ENCODE measurements at regions not wholly inside any gene's neighbourhood (a gene's known extent, or its start where the extent isn't known, plus 50 kb on each side); places are given as distances from the start of the nearest gene placed in this dataset.

GRCh38 chr9:28365728-28366127, 792.4 kb upstream of the C9orf72 start:
- Mint-ChIP-seq H3K4me1 (no peaks in the 10 kb centered on the region), H3K9me3 (no peaks in the 10 kb centered on the region), H3K36me3 (ENCODE audit: low read depth) (no peaks in the 10 kb centered on the region), H3K27me3 (no peaks in the 10 kb centered on the region), H3K27ac (no peak overlapping the region), H3K4me3 (no peak overlapping the region)
- no peak for DNase-seq
- intact Hi-C loops (cut with micrococcal nuclease), result no loop called here

GRCh38 chr9:28378231-28378630, 805.0 kb upstream of the C9orf72 start:
- no peak for DNase-seq
- Mint-ChIP-seq H3K36me3 (ENCODE audit: low read depth) (no peaks in the 10 kb centered on the region), H3K9me3 (no peaks in the 10 kb centered on the region), H3K4me1 (no peaks in the 10 kb centered on the region), H3K27ac (no peak overlapping the region), H3K27me3 (no peaks in the 10 kb centered on the region), H3K4me3 (no peak overlapping the region)
- intact Hi-C loops (cut with micrococcal nuclease), result no loop called here

GRCh38 chr9:28379082-28379481, 805.8 kb upstream of the C9orf72 start:
- Mint-ChIP-seq H3K36me3 (ENCODE audit: low read depth) (no peaks in the 10 kb centered on the region), H3K4me3 (no peak overlapping the region), H3K9me3 (no peaks in the 10 kb centered on the region), H3K27me3 (no peaks in the 10 kb centered on the region), H3K27ac (no peak overlapping the region), H3K4me1 (no peaks in the 10 kb centered on the region)
- intact Hi-C loops (cut with micrococcal nuclease), result no loop called here
- DNase-seq, result no peak

GRCh38 chr9:28389411-28389810, 816.1 kb upstream of the C9orf72 start:
- H3K9me3 Mint-ChIP-seq, result peaks cover 4% of the 10 kb centered on the region
- no peaks in the 10 kb centered on the region for H3K4me1 Mint-ChIP-seq
- no peaks in the 10 kb centered on the region for H3K27me3 Mint-ChIP-seq
- no peaks in the 10 kb centered on the region for H3K36me3 Mint-ChIP-seq (ENCODE audit: low read depth)
- intact Hi-C loops (cut with micrococcal nuclease), result no loop called here
- no peak for DNase-seq
- no peak overlapping the region for H3K27ac Mint-ChIP-seq
- H3K4me3 Mint-ChIP-seq, result no peak overlapping the region

- intact Hi-C loops (cut with micrococcal nuclease), result no loop called here
- no peak overlapping the region for H3K4me3 Mint-ChIP-seq
Measured at GRCh38 chr9:28394774-28395173, 821.5 kb upstream of the C9orf72 start.

GRCh38 chr9:28396058-28396457, 822.8 kb upstream of the C9orf72 start:
- Mint-ChIP-seq H3K27me3 (no peaks in the 10 kb centered on the region), H3K27ac (no peak overlapping the region), H3K9me3 (no peaks in the 10 kb centered on the region), H3K36me3 (ENCODE audit: low read depth) (no peaks in the 10 kb centered on the region), H3K4me1 (no peaks in the 10 kb centered on the region), H3K4me3 (no peak overlapping the region)
- intact Hi-C loops (cut with micrococcal nuclease), result no loop called here
- no peak for DNase-seq

More at GRCh38 chr9:28394774-28395173, 821.5 kb upstream of the C9orf72 start:
- Mint-ChIP-seq H3K27me3 (no peaks in the 10 kb centered on the region), H3K27ac (no peak overlapping the region), H3K4me1 (no peaks in the 10 kb centered on the region), H3K9me3 (no peaks in the 10 kb centered on the region), H3K36me3 (ENCODE audit: low read depth) (no peaks in the 10 kb centered on the region)
- DNase-seq, result no peak

GRCh38 chr9:28407351-28407750, 834.1 kb upstream of the C9orf72 start:
- DNase-seq, result no peak
- Mint-ChIP-seq H3K9me3 (no peaks in the 10 kb centered on the region), H3K4me1 (no peaks in the 10 kb centered on the region), H3K27ac (no peak overlapping the region), H3K36me3 (ENCODE audit: low read depth) (no peaks in the 10 kb centered on the region), H3K27me3 (no peaks in the 10 kb centered on the region), H3K4me3 (no peak overlapping the region)
- intact Hi-C loops (cut with micrococcal nuclease), result no loop called here

GRCh38 chr9:28409919-28410318, 836.6 kb upstream of the C9orf72 start:
- Mint-ChIP-seq H3K4me1 (no peaks in the 10 kb centered on the region), H3K4me3 (no peak overlapping the region), H3K36me3 (ENCODE audit: low read depth) (no peaks in the 10 kb centered on the region), H3K9me3 (no peaks in the 10 kb centered on the region), H3K27ac (no peak overlapping the region), H3K27me3 (no peaks in the 10 kb centered on the region)
- intact Hi-C loops (cut with micrococcal nuclease), result no loop called here
- DNase-seq, result no peak

- H3K36me3 Mint-ChIP-seq (ENCODE audit: low read depth), result no peaks in the 10 kb centered on the region
- no peak for DNase-seq
- H3K4me3 Mint-ChIP-seq, result no peak overlapping the region
- no peak overlapping the region for H3K27ac Mint-ChIP-seq
- H3K9me3 Mint-ChIP-seq, result no peaks in the 10 kb centered on the region
- no peaks in the 10 kb centered on the region for H3K27me3 Mint-ChIP-seq
- no peaks in the 10 kb centered on the region for H3K4me1 Mint-ChIP-seq
- intact Hi-C loops (cut with micrococcal nuclease), result no loop called here
Measured at GRCh38 chr9:28410411-28410810, 837.1 kb upstream of the C9orf72 start.

- DNase-seq, result no peak
- H3K4me1 Mint-ChIP-seq, result no peaks in the 10 kb centered on the region
- H3K27ac Mint-ChIP-seq, result no peak overlapping the region
- intact Hi-C loops (cut with micrococcal nuclease), result no loop called here
- H3K36me3 Mint-ChIP-seq (ENCODE audit: low read depth), result no peaks in the 10 kb centered on the region
- H3K4me3 Mint-ChIP-seq, result no peak overlapping the region
- H3K27me3 Mint-ChIP-seq, result no peaks in the 10 kb centered on the region
- no peaks in the 10 kb centered on the region for H3K9me3 Mint-ChIP-seq
Measured at GRCh38 chr9:28413471-28413870, 840.2 kb upstream of the C9orf72 start.

GRCh38 chr9:28423255-28423654, 850.0 kb upstream of the C9orf72 start:
- no peak for DNase-seq

GRCh38 chr9:28435456-28435855, 862.2 kb upstream of the C9orf72 start:
- H3K9me3 Mint-ChIP-seq, result no peaks in the 10 kb centered on the region
- no peak for DNase-seq
- H3K4me1 Mint-ChIP-seq, result no peaks in the 10 kb centered on the region
- H3K27me3 Mint-ChIP-seq, result no peaks in the 10 kb centered on the region
- no peak overlapping the region for H3K4me3 Mint-ChIP-seq
- H3K27ac Mint-ChIP-seq, result no peak overlapping the region
- no peaks in the 10 kb centered on the region for H3K36me3 Mint-ChIP-seq (ENCODE audit: low read depth)
- intact Hi-C loops (cut with micrococcal nuclease), result no loop called here

More at GRCh38 chr9:28423255-28423654, 850.0 kb upstream of the C9orf72 start:
- no peaks in the 10 kb centered on the region for H3K36me3 Mint-ChIP-seq (ENCODE audit: low read depth)
- intact Hi-C loops (cut with micrococcal nuclease), result no loop called here
- no peak overlapping the region for H3K27ac Mint-ChIP-seq
- H3K9me3 Mint-ChIP-seq, result no peaks in the 10 kb centered on the region
- no peaks in the 10 kb centered on the region for H3K27me3 Mint-ChIP-seq
- H3K4me1 Mint-ChIP-seq, result no peaks in the 10 kb centered on the region
- H3K4me3 Mint-ChIP-seq, result no peak overlapping the region

GRCh38 chr9:28439688-28440087, 866.4 kb upstream of the C9orf72 start:
- no peaks in the 10 kb centered on the region for H3K9me3 Mint-ChIP-seq
- DNase-seq, result no peak
- no peaks in the 10 kb centered on the region for H3K4me1 Mint-ChIP-seq
- no peak overlapping the region for H3K4me3 Mint-ChIP-seq
- intact Hi-C loops (cut with micrococcal nuclease), result no loop called here
- no peak overlapping the region for H3K27ac Mint-ChIP-seq
- H3K36me3 Mint-ChIP-seq (ENCODE audit: low read depth), result no peaks in the 10 kb centered on the region
- no peaks in the 10 kb centered on the region for H3K27me3 Mint-ChIP-seq

- Mint-ChIP-seq H3K4me3 (no peak overlapping the region), H3K9me3 (no peaks in the 10 kb centered on the region), H3K4me1 (no peaks in the 10 kb centered on the region), H3K27ac (no peak overlapping the region), H3K36me3 (ENCODE audit: low read depth) (no peaks in the 10 kb centered on the region), H3K27me3 (no peaks in the 10 kb centered on the region)
- intact Hi-C loops (cut with micrococcal nuclease), result no loop called here
- DNase-seq, result no peak
Measured at GRCh38 chr9:28443461-28443860, 870.2 kb upstream of the C9orf72 start.

GRCh38 chr9:28444637-28445036, 871.4 kb upstream of the C9orf72 start:
- no peaks in the 10 kb centered on the region for H3K9me3 Mint-ChIP-seq
- H3K36me3 Mint-ChIP-seq (ENCODE audit: low read depth), result no peaks in the 10 kb centered on the region
- no peak for DNase-seq
- intact Hi-C loops (cut with micrococcal nuclease), result no loop called here
- no peaks in the 10 kb centered on the region for H3K27me3 Mint-ChIP-seq
- H3K4me1 Mint-ChIP-seq, result no peaks in the 10 kb centered on the region
- no peak overlapping the region for H3K27ac Mint-ChIP-seq
- no peak overlapping the region for H3K4me3 Mint-ChIP-seq
